Keratinocyte (primary cell): ENCODE measurements at regions not wholly inside any gene's neighbourhood (a gene's known extent, or its start where the extent isn't known, plus 50 kb on each side); places are given as distances from the start of the nearest gene placed in this dataset.

Experiments
- DNase-seq: peaks from one replicate; pipeline ENCODE4 v3.0.0-alpha.2; 2011; ENCODE audit warnings: low read depth, missing footprints, low spot score
- FAIRE-seq: peaks from 2 replicates; lab custom pipeline; 2011; peaks lifted over from hg19 to GRCh38; lab: Jason Lieb, UNC
- H2AFZ ChIP-seq: 2 replicates; pipeline ENCODE4 v1.6.0; 2012; ENCODE audit warnings: low read length, control low read depth, inconsistent platforms; ENCODE audit not compliant: control insufficient read depth
- H3K27ac ChIP-seq: 2 replicates; pipeline ENCODE4 v1.5.1; 2011; ENCODE audit warnings: low read length; ENCODE audit not compliant: control insufficient read depth, insufficient read depth
- H3K27me3 ChIP-seq: 3 replicates; pipeline ENCODE4 v1.6.0; 2011; ENCODE audit warnings: low read length; ENCODE audit not compliant: control insufficient read depth, insufficient read depth; ENCODE audit errors: extremely low read depth
- H3K36me3 ChIP-seq, 2 experiments: 2 replicates in 1 of 2; 3 replicates in 1 of 2; pipeline ENCODE4 v1.5.1; 2011; ENCODE audit warnings: low read length in 2 of 2, mild to moderate bottlenecking in 1 of 2; ENCODE audit not compliant: control insufficient read depth in 2 of 2, insufficient read depth in 2 of 2; ENCODE audit errors: extremely low read depth in 1 of 2
- H3K4me1 ChIP-seq: 3 replicates; pipeline ENCODE4 v1.5.1; 2011; ENCODE audit warnings: low read length; ENCODE audit not compliant: control insufficient read depth, insufficient read depth; ENCODE audit errors: extremely low read depth
- H3K4me2 ChIP-seq: 3 replicates; pipeline ENCODE4 v1.6.0; 2011; ENCODE audit warnings: low read depth, low read length; ENCODE audit not compliant: control insufficient read depth, insufficient read depth; ENCODE audit errors: extremely low read depth
- H3K4me3 ChIP-seq, 3 experiments: fragments of 200-600 bp in 1 of 3; sonication (generic) in 1 of 3; 2 replicates in 2 of 3; 3 replicates in 1 of 3; pipeline ENCODE4 v1.5.1; 2011 to 2016; ENCODE audit warnings: low read length in 3 of 3, mild to moderate bottlenecking in 3 of 3, control low read depth in 2 of 3, inconsistent platforms in 1 of 3, low read depth in 1 of 3, mixed read lengths in 1 of 3, mixed run types in 1 of 3, moderate library complexity in 1 of 3; ENCODE audit not compliant: control insufficient read depth in 2 of 3, insufficient read depth in 2 of 3; ENCODE audit errors: extremely low read depth in 1 of 3
- H3K79me2 ChIP-seq: 2 replicates; pipeline ENCODE4 v1.6.0; 2012; ENCODE audit warnings: low read length; ENCODE audit not compliant: control insufficient read depth, insufficient read depth
- H3K9ac ChIP-seq: 3 replicates; pipeline ENCODE4 v1.6.0; 2011; ENCODE audit warnings: low read length; ENCODE audit not compliant: control insufficient read depth, insufficient read depth; ENCODE audit errors: extremely low read depth
- H3K9me1 ChIP-seq: 3 replicates; pipeline ENCODE4 v1.6.0; 2011; ENCODE audit warnings: low read length; ENCODE audit not compliant: control insufficient read depth, insufficient read depth; ENCODE audit errors: extremely low read depth
- H3K9me3 ChIP-seq: 2 replicates; pipeline ENCODE4 v1.5.1; 2012; ENCODE audit warnings: low read depth, low read length; ENCODE audit not compliant: control insufficient read depth
- H4K20me1 ChIP-seq: 3 replicates; pipeline ENCODE4 v1.6.0; 2011; ENCODE audit warnings: low read length; ENCODE audit not compliant: control insufficient read depth, insufficient read depth; ENCODE audit errors: extremely low read depth
- EZH2 ChIP-seq: IDR thresholded peaks from one replicate; pipeline ENCODE4 v1.6.1; 2012; ENCODE audit warnings: inconsistent platforms, mild to moderate bottlenecking, low read length, moderate library complexity
- dilution Hi-C: fragments of 300-500 bp; cut with MboI; formaldehyde crosslinking; loops from one replicate; pipeline ENCODE4 v1.7.0; 2020; ENCODE audit warnings: low sequenced_read_pairs; ENCODE audit not compliant: extremely low pct_ligation_motif_present
- TF ChIP-seq, protein P1 (sequence below), 3 experiments: IDR thresholded peaks in 1 of 3; conservative IDR thresholded peaks in 1 of 3; optimal IDR thresholded peaks in 1 of 3; 2 replicates in 2 of 3; 3 replicates in 1 of 3; pipeline versions ENCODE3 to v1.5.1; 2011; ENCODE audit warnings: low read length in 3 of 3, mild to moderate bottlenecking in 3 of 3, moderate library complexity in 2 of 3, control low read depth in 1 of 3, inconsistent platforms in 1 of 3; ENCODE audit not compliant: insufficient read depth in 2 of 3; ENCODE audit errors: extremely low read depth in 1 of 3

DNA sequence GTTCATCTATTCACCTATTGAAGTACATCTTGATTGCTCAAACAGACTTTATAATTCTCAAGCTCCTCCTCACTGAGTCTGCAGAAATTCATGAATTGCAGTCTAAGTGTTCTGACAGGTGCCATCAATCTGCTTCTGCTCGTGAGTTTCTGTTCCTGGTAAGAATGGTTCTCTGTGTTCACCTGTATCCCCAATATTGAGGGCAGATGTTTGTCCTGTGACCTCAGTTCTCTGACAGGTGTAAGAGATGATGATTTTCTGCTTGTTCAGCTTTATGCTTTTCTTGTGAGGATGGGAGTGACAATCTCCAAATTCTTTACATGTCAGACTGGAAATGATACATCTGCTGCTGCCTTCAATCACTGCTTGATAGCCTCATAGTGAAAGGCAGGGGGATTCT, 736.9 kb upstream of the COBL start:
- Histone ChIP-seq H4K20me1 (no peaks in the 10 kb centered on the region), H3K79me2 (no peaks in the 10 kb centered on the region), H3K9ac (no peak overlapping the region), H3K9me3 (no peaks in the 10 kb centered on the region), H3K36me3 (no peaks in the 10 kb centered on the region), H2AFZ (no peak overlapping the region), H3K4me3 (no peak overlapping the region), H3K9me1 (no peaks in the 10 kb centered on the region), H3K27ac (no peak overlapping the region), H3K27me3 (no peaks in the 10 kb centered on the region), H3K4me1 (no peaks in the 10 kb centered on the region), H3K4me2 (no peak overlapping the region)
- DNase-seq (no peak), FAIRE-seq (no peak)
- TF ChIP-seq, protein P1, sequence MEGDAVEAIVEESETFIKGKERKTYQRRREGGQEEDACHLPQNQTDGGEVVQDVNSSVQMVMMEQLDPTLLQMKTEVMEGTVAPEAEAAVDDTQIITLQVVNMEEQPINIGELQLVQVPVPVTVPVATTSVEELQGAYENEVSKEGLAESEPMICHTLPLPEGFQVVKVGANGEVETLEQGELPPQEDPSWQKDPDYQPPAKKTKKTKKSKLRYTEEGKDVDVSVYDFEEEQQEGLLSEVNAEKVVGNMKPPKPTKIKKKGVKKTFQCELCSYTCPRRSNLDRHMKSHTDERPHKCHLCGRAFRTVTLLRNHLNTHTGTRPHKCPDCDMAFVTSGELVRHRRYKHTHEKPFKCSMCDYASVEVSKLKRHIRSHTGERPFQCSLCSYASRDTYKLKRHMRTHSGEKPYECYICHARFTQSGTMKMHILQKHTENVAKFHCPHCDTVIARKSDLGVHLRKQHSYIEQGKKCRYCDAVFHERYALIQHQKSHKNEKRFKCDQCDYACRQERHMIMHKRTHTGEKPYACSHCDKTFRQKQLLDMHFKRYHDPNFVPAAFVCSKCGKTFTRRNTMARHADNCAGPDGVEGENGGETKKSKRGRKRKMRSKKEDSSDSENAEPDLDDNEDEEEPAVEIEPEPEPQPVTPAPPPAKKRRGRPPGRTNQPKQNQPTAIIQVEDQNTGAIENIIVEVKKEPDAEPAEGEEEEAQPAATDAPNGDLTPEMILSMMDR (optimal IDR thresholded peaks at IDR 0.05 in 1 of 3, IDR thresholded peaks at IDR 0.05 in 1 of 3, conservative IDR thresholded peaks at IDR 0.05 in 1 of 3; ENCODE audit: extremely low read depth in 1 of 3, insufficient read depth in 2 of 3, low read length in 3 of 3), result no peak
- no peak for TF ChIP-seq EZH2
- dilution Hi-C loops, result no loop called here

DNA sequence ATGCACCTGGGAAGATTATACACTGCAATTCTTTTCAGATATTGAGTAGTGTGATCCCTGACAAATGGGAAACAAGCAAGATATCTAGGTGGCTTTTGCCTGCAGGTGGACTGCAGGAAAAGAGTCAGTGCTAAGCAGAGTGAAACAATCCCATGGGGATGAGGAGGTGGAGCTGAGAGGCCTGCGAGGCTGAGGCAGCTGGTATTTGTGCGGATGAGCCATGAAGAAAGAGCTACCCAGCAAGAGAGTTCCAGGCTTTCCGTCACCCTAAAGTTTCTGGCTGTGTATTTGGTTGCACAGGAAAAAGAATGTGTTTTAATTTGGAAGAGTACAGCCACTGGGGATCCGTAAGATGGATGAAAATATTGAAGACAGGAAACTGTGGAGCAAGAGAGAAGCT, 714.1 kb upstream of the COBL start:
- no peak for DNase-seq
- no peaks in the 10 kb centered on the region for H3K9me3 ChIP-seq
- H3K9ac ChIP-seq, result no peak overlapping the region
- H3K4me2 ChIP-seq, result no peak overlapping the region
- no peaks in the 10 kb centered on the region for H3K9me1 ChIP-seq
- dilution Hi-C loops, result no loop called here
- no peak for FAIRE-seq
- no peak for TF ChIP-seq EZH2
- TF ChIP-seq, protein P1 (optimal IDR thresholded peaks at IDR 0.05 in 1 of 3, IDR thresholded peaks at IDR 0.05 in 1 of 3, conservative IDR thresholded peaks at IDR 0.05 in 1 of 3; ENCODE audit: extremely low read depth in 1 of 3, insufficient read depth in 2 of 3, low read length in 3 of 3), result no peak
- no peak overlapping the region for H3K27ac ChIP-seq
- H3K4me3 ChIP-seq, result no peak overlapping the region
- H3K4me1 ChIP-seq, result no peaks in the 10 kb centered on the region
- H2AFZ ChIP-seq, result no peak overlapping the region
- H3K27me3 ChIP-seq, result no peaks in the 10 kb centered on the region
- H3K79me2 ChIP-seq, result no peaks in the 10 kb centered on the region
- no peaks in the 10 kb centered on the region for H4K20me1 ChIP-seq
- H3K36me3 ChIP-seq, result no peaks in the 10 kb centered on the region
